Middle frontal gyrus (tissue), 1 donor: ENCODE measurements at regions not wholly inside any gene's neighbourhood (a gene's known extent, or its start where the extent isn't known, plus 50 kb on each side); places are given as distances from the start of the nearest gene placed in this dataset.
"Not testable (repeated sequence)": the region's sequence is repeated elsewhere in the genome, so short reads cannot be mapped to it uniquely, and the experiment has no call there.

Source experiments
- DNase-seq: peaks from one replicate; pipeline ENCODE4 v3.0.0-alpha.2; 2015; ENCODE audit warnings: low spot score; ENCODE audit errors: extremely low spot score

GRCh38 chr11:115659061-115659963 lies 155.1 kb upstream of the CADM1 start:
- no peak for DNase-seq

- no peak for DNase-seq
Observed at GRCh38 chr11:115657586-115657985, 153.4 kb upstream of the CADM1 start.

- no peak for DNase-seq
Observed at GRCh38 chr11:115656669-115657068, 152.5 kb upstream of the CADM1 start.

- no peak for DNase-seq
Observed at GRCh38 chr11:115656041-115656440, 151.8 kb upstream of the CADM1 start.

GRCh38 chr11:115654792-115655191 lies 150.6 kb upstream of the CADM1 start:
- no peak for DNase-seq

GRCh38 chr11:115653926-115654325 lies 149.7 kb upstream of the CADM1 start:
- no peak for DNase-seq

GRCh38 chr11:115653076-115653475 lies 148.9 kb upstream of the CADM1 start:
- DNase-seq, result no peak

GRCh38 chr11:115652496-115652895 lies 148.3 kb upstream of the CADM1 start:
- DNase-seq, result no peak

GRCh38 chr11:115652094-115652493 lies 147.9 kb upstream of the CADM1 start:
- no peak for DNase-seq

GRCh38 chr11:115649461-115649860 lies 145.2 kb upstream of the CADM1 start:
- no peak for DNase-seq

- no peak for DNase-seq
Observed at GRCh38 chr11:115645631-115646317, 141.6 kb upstream of the CADM1 start.

- DNase-seq, result no peak
Observed at GRCh38 chr11:115644856-115645255, 140.6 kb upstream of the CADM1 start.

GRCh38 chr11:115643549-115644270 lies 139.5 kb upstream of the CADM1 start:
- no peak for DNase-seq

- DNase-seq, result no peak
Observed at GRCh38 chr11:115642660-115643059, 138.4 kb upstream of the CADM1 start.

GRCh38 chr11:115637599-115638241 lies 133.5 kb upstream of the CADM1 start:
- no peak for DNase-seq

GRCh38 chr11:115636753-115637527 lies 132.7 kb upstream of the CADM1 start:
- no peak for DNase-seq

- not testable (repeated sequence) for DNase-seq
Observed at GRCh38 chr11:115633977-115634376, 129.8 kb upstream of the CADM1 start.

GRCh38 chr11:115632061-115632460 lies 127.8 kb upstream of the CADM1 start:
- DNase-seq, result no peak

- no peak for DNase-seq
Observed at GRCh38 chr11:115631609-115632008, 127.4 kb upstream of the CADM1 start.

- no peak for DNase-seq
Observed at GRCh38 chr11:115630214-115630613, 126.0 kb upstream of the CADM1 start.
